ENCODE measurements at regions not wholly inside any gene's neighbourhood (a gene's known extent, or its start where the extent isn't known, plus 50 kb on each side); places are given as distances from the start of the nearest gene placed in this dataset.

DNA sequence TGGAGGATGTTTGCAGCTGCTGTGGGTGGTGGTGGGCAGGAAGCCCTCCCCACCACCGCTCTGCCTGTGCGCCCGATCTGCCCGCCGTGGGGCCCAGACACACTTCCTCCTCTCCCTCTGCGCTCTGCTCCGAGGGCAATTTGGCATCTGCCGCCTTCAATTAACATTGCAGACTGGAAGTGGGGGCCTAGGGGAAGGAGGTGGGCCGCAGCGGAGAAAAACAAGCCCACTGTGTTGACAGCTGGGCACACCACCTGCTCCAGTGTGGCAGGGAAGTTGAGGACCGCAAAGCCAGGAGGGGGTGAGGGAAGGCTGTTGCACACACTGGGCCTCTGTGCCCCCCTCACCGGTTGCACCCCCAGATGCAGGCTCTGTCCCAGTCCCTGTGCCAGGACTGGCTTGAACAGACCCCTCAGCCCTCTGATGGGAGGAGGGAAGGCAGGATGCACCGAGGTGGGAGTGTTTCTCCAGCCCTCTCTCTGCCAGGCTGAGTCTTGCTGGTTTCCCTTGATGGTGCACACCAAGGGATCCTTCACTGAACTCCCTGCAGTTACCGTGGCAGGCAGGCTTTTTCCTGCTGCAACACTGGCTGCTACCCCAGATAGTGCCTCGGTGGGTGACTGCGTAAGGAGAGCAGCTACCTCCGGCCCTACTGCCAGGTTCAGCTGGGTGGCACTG is 72.8 kb upstream of the MED9 start:
- Histone ChIP-seq H3K36me3 (ENCODE audit: insufficient read depth, low read length) (no peaks in the 10 kb centered on the region), H3K27ac (ENCODE audit: low read depth, low read length) (no peak overlapping the region), H3K4me3 (ENCODE audit: low read length) (peak overlapping the region; percentile 57), H3K27me3 (ENCODE audit: insufficient read depth, low read length, poor library complexity, severe bottlenecking) (no peaks in the 10 kb centered on the region), H3K9me3 (ENCODE audit: low read length) (no peaks in the 10 kb centered on the region), H3K4me1 (ENCODE audit: insufficient read depth, low read length) (peaks cover 46% of the 10 kb centered on the region)
- peak; percentile 10 to 70 (median 62) for DNase-seq
- Mint-ChIP-seq H3K4me1 (peaks cover 68 to 82% (median 69%) of the 10 kb centered on the region in 3 donors), H3K27ac (peak overlapping the region; percentile 87 to 97 (median 93)), H3K36me3 (no peaks in the 10 kb centered on the region), H3K27me3 (no peaks in the 10 kb centered on the region), H3K4me3 (peak overlapping the region; percentile 2 to 84 (median 72)), H3K9me3 (no peaks in the 10 kb centered on the region)
- POLR2A ChIA-PET: interaction anchor here (1.0 kb wide), 1 partner anchor 12 kb away, joined by 3 read pairs; no protein-coding TSS in a partner anchor
- CTCF ChIA-PET: interaction anchor here (0.6 to 3.0 kb wide), 2 partner anchors 12 to 186 kb away, joined by 3 to 11 read pairs; no protein-coding TSS in a partner anchor

DNA sequence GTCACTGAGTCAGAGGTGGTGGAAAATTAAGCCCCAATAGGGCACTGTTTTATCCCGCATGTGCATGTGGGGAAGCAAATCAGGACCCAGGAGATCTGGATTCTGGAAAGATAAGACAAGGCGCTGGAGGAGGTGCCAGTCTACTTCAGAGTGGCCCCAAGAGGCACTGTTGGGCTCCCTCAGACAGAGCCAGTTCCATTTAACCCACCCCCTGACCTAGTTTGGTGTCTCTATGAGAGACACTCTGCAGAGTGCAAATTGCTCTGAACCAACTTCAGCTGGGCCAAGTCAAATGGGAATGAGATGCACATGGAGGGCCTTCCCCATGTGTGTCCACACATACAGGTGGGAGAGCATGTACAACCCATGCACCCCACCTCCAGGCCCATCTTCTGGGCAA is 71.1 kb upstream of the MED9 start:
- H3K4me1 ChIP-seq (ENCODE audit: insufficient read depth, low read length): peaks cover 46% of the 10 kb centered on the region
- H3K9me3 ChIP-seq (ENCODE audit: low read length): no peaks in the 10 kb centered on the region
- peak overlapping the region in 2 of 7 donors; percentile 13 to 32 for H3K4me3 Mint-ChIP-seq
- H3K27me3 Mint-ChIP-seq: no peaks in the 10 kb centered on the region
- no peaks in the 10 kb centered on the region for H3K36me3 ChIP-seq (ENCODE audit: insufficient read depth, low read length)
- H3K4me3 ChIP-seq (ENCODE audit: low read length): no peak overlapping the region
- no peaks in the 10 kb centered on the region for H3K27me3 ChIP-seq (ENCODE audit: insufficient read depth, low read length, poor library complexity, severe bottlenecking)
- no peak for DNase-seq
- ChIA-PET CTCF (interaction anchor here (1.0 kb wide), 1 partner anchor 50 kb away, joined by 3 read pairs; no protein-coding TSS in a partner anchor), POLR2A (no interaction called here)
- H3K4me1 Mint-ChIP-seq: peaks cover 61 to 77% (median 67%) of the 10 kb centered on the region in 3 donors
- no peaks in the 10 kb centered on the region for H3K9me3 Mint-ChIP-seq
- H3K27ac Mint-ChIP-seq: peak overlapping the region in 1 of 8 donors; percentile 91
- H3K36me3 Mint-ChIP-seq: peaks cover 0 to 3% (median 0%) of the 10 kb centered on the region in 3 donors
- H3K27ac ChIP-seq (ENCODE audit: low read depth, low read length): no peak overlapping the region

DNA sequence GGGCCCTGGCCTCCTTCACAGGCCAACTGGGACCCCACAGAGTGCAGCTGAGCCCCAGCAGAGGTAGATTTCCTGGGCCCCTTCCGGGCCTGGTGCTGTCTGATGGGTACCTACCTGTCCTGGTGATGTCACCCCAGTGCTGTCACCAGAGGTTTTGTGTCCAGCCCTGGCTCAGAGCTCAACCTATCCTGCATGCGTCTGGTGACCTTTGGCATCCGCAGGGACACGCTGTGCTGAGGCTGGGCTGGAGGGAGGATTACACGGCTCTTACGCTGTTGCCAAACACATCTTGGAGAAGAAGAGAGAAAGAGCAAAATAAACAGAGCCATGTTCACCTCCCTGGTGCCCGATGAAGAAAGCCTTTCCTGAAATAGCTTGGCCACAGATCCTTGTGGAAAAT is 70.6 kb upstream of the MED9 start:
- Mint-ChIP-seq H3K9me3 (no peaks in the 10 kb centered on the region), H3K36me3 (peaks cover 0 to 3% (median 0%) of the 10 kb centered on the region in 3 donors), H3K4me1 (peaks cover 56 to 72% (median 62%) of the 10 kb centered on the region in 3 donors), H3K27me3 (no peaks in the 10 kb centered on the region), H3K4me3 (peak overlapping the region in 1 of 7 donors; percentile 32), H3K27ac (peak overlapping the region in 3 of 8 donors; percentile 17 to 56 (median 29))
- DNase-seq: no peak
- CTCF ChIA-PET: interaction anchor here (1.0 kb wide), 1 partner anchor 51 kb away, joined by 3 read pairs; no protein-coding TSS in a partner anchor
- POLR2A ChIA-PET: no interaction called here
- no peak overlapping the region for H3K27ac ChIP-seq (ENCODE audit: low read depth, low read length)
- H3K4me1 ChIP-seq (ENCODE audit: insufficient read depth, low read length): peaks cover 46% of the 10 kb centered on the region
- H3K4me3 ChIP-seq (ENCODE audit: low read length): no peak overlapping the region
- H3K9me3 ChIP-seq (ENCODE audit: low read length): no peaks in the 10 kb centered on the region
- H3K36me3 ChIP-seq (ENCODE audit: insufficient read depth, low read length): no peaks in the 10 kb centered on the region
- H3K27me3 ChIP-seq (ENCODE audit: insufficient read depth, low read length, poor library complexity, severe bottlenecking): no peaks in the 10 kb centered on the region

DNA sequence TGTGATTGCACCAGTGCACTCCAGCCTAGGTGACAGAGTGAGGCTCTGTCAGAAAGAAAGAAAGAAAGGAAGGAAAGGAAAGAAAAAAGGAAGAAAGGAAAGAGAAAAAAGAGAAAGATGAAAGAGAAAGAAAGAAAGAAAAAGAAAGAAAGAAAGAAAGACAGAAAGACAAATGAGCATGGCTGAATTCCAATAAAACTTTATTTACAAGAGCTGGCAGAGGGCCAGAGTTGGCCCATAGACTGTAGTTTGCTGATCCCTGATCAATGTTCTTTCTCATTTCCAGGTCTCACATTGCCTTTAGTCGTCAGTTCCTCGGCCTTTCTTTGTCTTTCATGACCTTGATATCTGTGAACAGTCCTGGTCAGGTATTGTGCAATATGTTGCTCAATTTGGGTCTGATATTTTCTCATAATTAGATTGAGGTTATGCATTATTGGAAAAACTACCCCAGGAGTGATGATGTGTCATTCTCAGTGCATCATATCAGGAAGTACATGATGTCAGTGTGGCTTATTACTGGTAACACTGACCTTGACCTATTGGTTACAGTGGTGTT is 68.5 kb upstream of the MED9 start:
- Mint-ChIP-seq H3K27ac (peak overlapping the region in 4 of 8 donors; percentile 28 to 52 (median 36)), H3K36me3 (peaks cover 0 to 3% (median 0%) of the 10 kb centered on the region in 3 donors), H3K9me3 (no peaks in the 10 kb centered on the region), H3K27me3 (peaks cover 2 to 4% of the 10 kb centered on the region in 2 donors), H3K4me3 (no peak overlapping the region), H3K4me1 (peaks cover 43 to 53% (median 49%) of the 10 kb centered on the region in 3 donors)
- H3K27me3 ChIP-seq (ENCODE audit: insufficient read depth, low read length, poor library complexity, severe bottlenecking): no peaks in the 10 kb centered on the region
- no peak overlapping the region for H3K27ac ChIP-seq (ENCODE audit: low read depth, low read length)
- no peak for DNase-seq
- no peak overlapping the region for H3K4me3 ChIP-seq (ENCODE audit: low read length)
- no peaks in the 10 kb centered on the region for H3K9me3 ChIP-seq (ENCODE audit: low read length)
- no peaks in the 10 kb centered on the region for H3K36me3 ChIP-seq (ENCODE audit: insufficient read depth, low read length)
- peaks cover 34% of the 10 kb centered on the region for H3K4me1 ChIP-seq (ENCODE audit: insufficient read depth, low read length)
- ChIA-PET POLR2A (no interaction called here), CTCF (no interaction called here)

DNA sequence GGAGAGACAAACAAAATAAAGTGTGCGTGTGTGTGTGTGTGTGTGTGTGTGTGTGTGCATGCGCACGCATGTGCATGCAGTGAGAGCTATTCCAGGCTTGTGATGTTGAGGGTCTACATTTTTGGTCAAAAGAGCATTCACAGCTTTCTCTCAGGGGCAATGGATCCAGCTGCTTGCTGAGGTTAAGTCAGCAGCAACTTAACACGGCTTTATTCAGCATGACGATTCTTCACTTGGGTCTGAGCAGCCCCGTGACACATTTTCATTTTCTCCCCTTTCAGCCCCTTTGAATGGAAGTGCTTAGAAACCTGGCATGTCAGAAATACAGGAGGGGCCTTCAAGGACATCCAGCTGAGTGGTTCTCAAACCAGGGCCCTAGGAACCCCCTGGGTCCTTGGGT is 66.4 kb upstream of the MED9 start:
- Histone ChIP-seq H3K4me3 (ENCODE audit: low read length) (no peak overlapping the region), H3K27me3 (ENCODE audit: insufficient read depth, low read length, poor library complexity, severe bottlenecking) (peaks cover 5% of the 10 kb centered on the region), H3K4me1 (ENCODE audit: insufficient read depth, low read length) (peaks cover 13% of the 10 kb centered on the region), H3K9me3 (ENCODE audit: low read length) (no peaks in the 10 kb centered on the region), H3K36me3 (ENCODE audit: insufficient read depth, low read length) (no peaks in the 10 kb centered on the region), H3K27ac (ENCODE audit: low read depth, low read length) (no peak overlapping the region)
- H3K4me1 Mint-ChIP-seq: peaks cover 24 to 35% (median 33%) of the 10 kb centered on the region in 3 donors
- ChIA-PET CTCF (interaction anchor here (1.6 kb wide), 1 partner anchor 55 kb away, joined by 3 read pairs; no protein-coding TSS in a partner anchor), POLR2A (interaction anchor here (0.5 kb wide), 1 partner anchor 186 kb away, joined by 3 read pairs; no protein-coding TSS in a partner anchor)
- H3K36me3 Mint-ChIP-seq: peaks cover 0 to 3% (median 0%) of the 10 kb centered on the region in 3 donors
- peaks cover 2 to 11% of the 10 kb centered on the region in 2 donors for H3K27me3 Mint-ChIP-seq
- peak overlapping the region in 2 of 8 donors; percentile 45 to 55 for H3K27ac Mint-ChIP-seq
- DNase-seq: no peak
- H3K4me3 Mint-ChIP-seq: no peak overlapping the region
- no peaks in the 10 kb centered on the region for H3K9me3 Mint-ChIP-seq

DNA sequence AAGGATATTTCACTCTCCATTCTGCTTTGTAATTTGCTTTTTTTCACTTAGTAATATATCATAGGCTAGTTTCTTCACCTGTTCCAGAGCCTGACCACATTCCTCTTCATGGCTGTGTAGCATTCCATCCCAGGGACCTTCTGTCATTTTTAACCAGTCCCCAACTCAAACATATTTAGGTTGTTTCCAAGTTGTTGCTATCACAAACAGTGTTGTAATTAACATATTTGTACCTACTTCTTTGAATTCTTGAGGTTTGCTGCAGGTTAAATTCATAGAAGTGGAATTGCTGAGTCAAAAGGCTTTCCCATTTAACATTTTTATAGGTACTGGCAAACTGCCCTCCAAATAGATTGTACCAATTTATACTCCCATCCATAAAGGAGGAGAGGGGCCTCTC is 65.1 kb upstream of the MED9 start:
- Mint-ChIP-seq H3K4me3 (no peak overlapping the region), H3K9me3 (no peaks in the 10 kb centered on the region), H3K27ac (peak overlapping the region in 1 of 8 donors; percentile 24), H3K27me3 (peaks cover 2 to 11% of the 10 kb centered on the region in 2 donors), H3K36me3 (peaks cover 0 to 3% (median 0%) of the 10 kb centered on the region in 3 donors), H3K4me1 (peaks cover 22 to 34% (median 30%) of the 10 kb centered on the region in 3 donors)
- CTCF ChIA-PET: interaction anchor here (1.3 kb wide), 1 partner anchor 19 kb away, joined by 3 read pairs; no protein-coding TSS in a partner anchor
- H3K36me3 ChIP-seq (ENCODE audit: insufficient read depth, low read length): no peaks in the 10 kb centered on the region
- H3K4me3 ChIP-seq (ENCODE audit: low read length): no peak overlapping the region
- H3K27me3 ChIP-seq (ENCODE audit: insufficient read depth, low read length, poor library complexity, severe bottlenecking): peaks cover 5% of the 10 kb centered on the region
- H3K4me1 ChIP-seq (ENCODE audit: insufficient read depth, low read length): peaks cover 10% of the 10 kb centered on the region
- POLR2A ChIA-PET: interaction anchor here (0.7 kb wide), 1 partner anchor 8 kb away, joined by 3 read pairs; no protein-coding TSS in a partner anchor
- H3K9me3 ChIP-seq (ENCODE audit: low read length): no peaks in the 10 kb centered on the region
- no peak overlapping the region for H3K27ac ChIP-seq (ENCODE audit: low read depth, low read length)
- DNase-seq: no peak

DNA sequence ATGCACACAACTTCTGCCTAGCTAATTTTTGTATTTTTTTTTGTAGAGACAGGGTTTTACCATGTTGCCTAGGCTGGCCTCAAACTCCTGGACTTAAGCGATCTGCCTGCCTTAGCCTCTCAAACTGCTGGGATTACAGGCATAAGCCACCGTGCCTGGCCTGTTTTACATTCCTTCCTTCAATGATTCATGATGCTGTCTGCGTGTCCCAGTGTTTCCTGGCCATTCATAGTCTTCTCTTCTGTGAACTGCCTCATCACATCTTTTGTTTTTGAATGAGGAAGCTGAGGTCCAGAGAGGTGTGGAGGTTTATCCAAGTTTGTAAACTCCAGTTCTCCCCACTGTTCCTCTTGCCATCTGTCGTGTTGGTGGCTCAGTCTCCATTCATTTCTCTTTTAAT is 64.5 kb upstream of the MED9 start:
- H3K27ac Mint-ChIP-seq: no peak overlapping the region
- no peak overlapping the region for H3K4me3 Mint-ChIP-seq
- H3K4me1 Mint-ChIP-seq: peaks cover 22 to 34% (median 29%) of the 10 kb centered on the region in 3 donors
- Histone ChIP-seq H3K4me1 (ENCODE audit: insufficient read depth, low read length) (peaks cover 14% of the 10 kb centered on the region), H3K36me3 (ENCODE audit: insufficient read depth, low read length) (no peaks in the 10 kb centered on the region), H3K27me3 (ENCODE audit: insufficient read depth, low read length, poor library complexity, severe bottlenecking) (peaks cover 5% of the 10 kb centered on the region), H3K4me3 (ENCODE audit: low read length) (no peak overlapping the region), H3K9me3 (ENCODE audit: low read length) (no peaks in the 10 kb centered on the region), H3K27ac (ENCODE audit: low read depth, low read length) (no peak overlapping the region)
- ChIA-PET POLR2A (interaction anchor here (0.6 kb wide), 1 partner anchor 182 kb away, joined by 3 read pairs; no protein-coding TSS in a partner anchor), CTCF (interaction anchor here (1.3 kb wide), 1 partner anchor 19 kb away, joined by 3 read pairs; no protein-coding TSS in a partner anchor)
- no peak for DNase-seq
- peaks cover 0 to 3% (median 0%) of the 10 kb centered on the region in 3 donors for H3K36me3 Mint-ChIP-seq
- peaks cover 2 to 11% of the 10 kb centered on the region in 2 donors for H3K27me3 Mint-ChIP-seq
- no peaks in the 10 kb centered on the region for H3K9me3 Mint-ChIP-seq

All from CD8-positive, alpha-beta memory T cell (primary cell).